IMR-90 (cell line): ENCODE measurements at regions not wholly inside any gene's neighbourhood (a gene's known extent, or its start where the extent isn't known, plus 50 kb on each side); places are given as distances from the start of the nearest gene placed in this dataset.

Experiments used
- ATAC-seq: fragments of 200-7000 bp; cut with Tn5 transposase; 2 replicates; pipeline ENCODE4 v1.9.1; 2020; ENCODE audit warnings: low read depth, mild to moderate bottlenecking, moderate library complexity
- BruUV-seq: library from RNA; stranded (reverse); fragments of 400-500 nt; replicated peaks from 2 replicates; lab custom pipeline; 2021; lab: Mats Ljungman, UMichigan
- CTCF ChIA-PET: fragments of 300-600 bp; formaldehyde crosslinking; extraction: SDS; loops from one replicate; lab custom pipeline; 2021; ENCODE audit warnings: antibody characterized with exemption; lab: Yijun Ruan, JAX
- POLR2A ChIA-PET: fragments of 300-600 bp; sonication (Branson Sonifier 250); formaldehyde crosslinking; loops from one replicate; lab custom pipeline; 2022; ENCODE audit warnings: antibody characterized with exemption; ENCODE audit not compliant: unreplicated experiment; lab: Charles Lee
- DNase-seq: peaks from one replicate; pipeline ENCODE4 v3.0.0; 2013
- H2AFZ ChIP-seq: replicated peaks from 2 replicates; pipeline ENCODE3; 2013; ENCODE audit warnings: low read length, mild to moderate bottlenecking; ENCODE audit not compliant: poor library complexity
- H2AK5ac ChIP-seq: 2 replicates; pipeline ENCODE4 v1.6.1; 2013; ENCODE audit warnings: low read depth, low read length, inconsistent platforms
- H2AK9ac ChIP-seq: replicated peaks from 2 replicates; pipeline ENCODE3; 2013; ENCODE audit warnings: mild to moderate bottlenecking, low read depth, low read length, moderate library complexity; ENCODE audit not compliant: poor library complexity
- H2BK120ac ChIP-seq: 2 replicates; pipeline ENCODE4 v1.6.1; 2013; ENCODE audit warnings: low read depth, low read length, inconsistent platforms
- H2BK15ac ChIP-seq: 3 replicates; pipeline ENCODE4 v1.6.1; 2013; ENCODE audit warnings: low read depth, low read length, inconsistent platforms
- H2BK20ac ChIP-seq: 2 replicates; pipeline ENCODE4 v1.6.1; 2013; ENCODE audit warnings: low read depth, mild to moderate bottlenecking, inconsistent platforms, low read length, moderate library complexity
- H2BK5ac ChIP-seq: 2 replicates; pipeline ENCODE4 v1.6.1; 2013; ENCODE audit warnings: mild to moderate bottlenecking, low read depth, low read length, inconsistent platforms; ENCODE audit not compliant: poor library complexity, severe bottlenecking
- H3K14ac ChIP-seq: replicated peaks from 2 replicates; pipeline ENCODE4 v1.6.1; 2013; ENCODE audit warnings: low read depth, low read length, inconsistent platforms
- H3K18ac ChIP-seq: 2 replicates; pipeline ENCODE4 v1.6.1; 2013; ENCODE audit warnings: low read depth, low read length, control low read depth
- H3K23ac ChIP-seq: 2 replicates; pipeline ENCODE4 v1.6.1; 2013; ENCODE audit warnings: low read depth, low read length, inconsistent platforms
- H3K27ac ChIP-seq: 2 replicates; pipeline ENCODE4 v1.5.1; 2013; ENCODE audit warnings: mild to moderate bottlenecking, control low read depth, low read length; ENCODE audit not compliant: insufficient read depth
- H3K27me3 ChIP-seq: 2 replicates; pipeline ENCODE4 v1.6.1; 2013; ENCODE audit warnings: low read length; ENCODE audit not compliant: control insufficient read depth, insufficient read depth
- H3K36me3 ChIP-seq: 2 replicates; pipeline ENCODE4 v1.6.1; 2013; ENCODE audit warnings: low read length, mixed read lengths; ENCODE audit not compliant: control insufficient read depth, insufficient read depth
- H3K4ac ChIP-seq: 2 replicates; pipeline ENCODE4 v1.6.1; 2013; ENCODE audit warnings: low read depth, low read length, inconsistent platforms
- H3K4me1 ChIP-seq: 2 replicates; pipeline ENCODE4 v1.6.1; 2013; ENCODE audit warnings: low read length, mixed read lengths; ENCODE audit not compliant: control insufficient read depth, insufficient read depth
- H3K4me2 ChIP-seq: 2 replicates; pipeline ENCODE4 v1.6.1; 2013; ENCODE audit warnings: low read depth, mild to moderate bottlenecking, control low read depth, low read length, moderate library complexity
- H3K4me3 ChIP-seq: 2 replicates; pipeline ENCODE4 v1.5.1; 2013; ENCODE audit warnings: low read depth, mild to moderate bottlenecking, control low read depth, low read length, moderate library complexity; ENCODE audit not compliant: insufficient read depth
- H3K56ac ChIP-seq: 2 replicates; pipeline ENCODE4 v1.6.1; 2013; ENCODE audit warnings: low read length, inconsistent platforms; ENCODE audit not compliant: insufficient read depth; ENCODE audit errors: extremely low read depth
- H3K79me1 ChIP-seq, 2 experiments: 2 replicates each; pipeline ENCODE4 v1.6.1; 2013; ENCODE audit warnings: low read length in 2 of 2, inconsistent platforms in 1 of 2, low read depth in 1 of 2
- H3K9ac ChIP-seq: 2 replicates; pipeline ENCODE4 v1.6.1; 2013; ENCODE audit warnings: low read depth, low read length, control low read depth
- H3K9me1 ChIP-seq: 2 replicates; pipeline ENCODE4 v1.6.1; 2013; ENCODE audit warnings: low read length, inconsistent platforms; ENCODE audit not compliant: insufficient read depth
- H3K9me3 ChIP-seq: 2 replicates; pipeline ENCODE4 v1.6.1; 2013; ENCODE audit warnings: low read length; ENCODE audit not compliant: control insufficient read depth, insufficient read depth
- H4K20me1 ChIP-seq: 2 replicates; pipeline ENCODE4 v1.6.1; 2013; ENCODE audit warnings: low read length, inconsistent platforms; ENCODE audit not compliant: insufficient read depth
- H4K5ac ChIP-seq: 2 replicates; pipeline ENCODE4 v1.6.1; 2013; ENCODE audit warnings: mild to moderate bottlenecking, low read depth, low read length, control low read depth
- H4K8ac ChIP-seq, 2 experiments: 2 replicates each; pipeline ENCODE4 v1.6.1; 2013; ENCODE audit warnings: low read depth in 2 of 2, low read length in 2 of 2, control low read depth in 1 of 2, inconsistent platforms in 1 of 2
- H4K91ac ChIP-seq: 2 replicates; pipeline ENCODE4 v1.6.1; 2013; ENCODE audit warnings: low read depth, low read length, inconsistent platforms; ENCODE audit not compliant: insufficient read depth
- BHLHE40 ChIP-seq: fragments of 150-350 bp; IDR thresholded peaks from 2 replicates; pipeline ENCODE4 v1.6.1; 2016; ENCODE audit warnings: mild to moderate bottlenecking, low read depth, low read length
- MAFK ChIP-seq: IDR thresholded peaks from 2 replicates; pipeline ENCODE4 v1.6.1; 2012; ENCODE audit warnings: low read depth, low read length, improper control_type of control experiment
- MAZ ChIP-seq: IDR thresholded peaks from 2 replicates; pipeline ENCODE4 v1.6.1; 2012; ENCODE audit warnings: low read depth, mild to moderate bottlenecking, low read length, improper control_type of control experiment, moderate library complexity, borderline replicate concordance
- MXI1 ChIP-seq: IDR thresholded peaks from 2 replicates; pipeline ENCODE4 v1.6.1; 2012; ENCODE audit warnings: low read depth, mild to moderate bottlenecking, low read length, moderate library complexity, borderline replicate concordance
- NFE2L2 ChIP-seq: fragments of 150-350 bp; IDR thresholded peaks from 2 replicates; pipeline ENCODE4 v1.6.1; 2016; ENCODE audit warnings: low read depth, mild to moderate bottlenecking, low read length
- RCOR1 ChIP-seq: IDR thresholded peaks from 2 replicates; pipeline ENCODE4 v1.6.1; 2012; ENCODE audit warnings: mild to moderate bottlenecking, low read length, improper control_type of control experiment; ENCODE audit not compliant: insufficient replicate concordance
- RFX5 ChIP-seq: IDR thresholded peaks from 2 replicates; pipeline ENCODE4 v1.8.0; 2012; ENCODE audit warnings: low read depth, mild to moderate bottlenecking, low read length, moderate library complexity
- SMC3 ChIP-seq: fragments of 150-350 bp; IDR thresholded peaks from 2 replicates; pipeline ENCODE4 v1.6.1; 2016; ENCODE audit warnings: low read depth, mild to moderate bottlenecking, antibody characterized with exemption, low read length, moderate library complexity
- WGBS, 2 experiments: methylation state at CpG; one replicate each; pipeline versions ENCODE4 v1.1.5 to v1.1.7; 2013; ENCODE audit warnings: missing lambda C conversion rate in 2 of 2; ENCODE audit not compliant: insufficient read length in 1 of 2; ENCODE audit errors: extremely low coverage in 2 of 2; 5-methylcytosine and 5-hydroxymethylcytosine counted together
- dilution Hi-C: fragments of 300-500 bp; cut with HindIII; formaldehyde crosslinking; loops from one replicate; pipeline ENCODE4 v1.14.3; 2018; ENCODE audit warnings: low sequenced_read_pairs; ENCODE audit not compliant: unreplicated experiment
- in situ Hi-C: fragments of 300-500 bp; cut with MboI; formaldehyde crosslinking; loops from 3 replicates; pipeline ENCODE4 v1.14.3; 2019; ENCODE audit warnings: low sequenced_read_pairs, inconsistent platforms, mixed read lengths
- intact Hi-C: fragments of 100-400 bp; cut with micrococcal nuclease; formaldehyde crosslinking; loops from 2 replicates; pipeline ENCODE4 v1.10.0; 2022
- TF ChIP-seq, protein P1 (sequence below): conservative IDR thresholded peaks from 2 replicates; pipeline ENCODE4 v1.5.1; 2012; ENCODE audit warnings: mild to moderate bottlenecking, low read depth, low read length, improper control_type of control experiment
- TF ChIP-seq, protein P2 (sequence below): fragments of 150-350 bp; IDR thresholded peaks from 2 replicates; pipeline ENCODE4 v1.6.1; 2016; ENCODE audit warnings: low read depth, mild to moderate bottlenecking, low read length, moderate library complexity, borderline replicate concordance
- TF ChIP-seq, protein P3 (sequence below): fragments of 150-350 bp; IDR thresholded peaks from 2 replicates; pipeline ENCODE4 v1.6.1; 2017; ENCODE audit warnings: mild to moderate bottlenecking, antibody characterized with exemption, low read length, low read depth

DNA sequence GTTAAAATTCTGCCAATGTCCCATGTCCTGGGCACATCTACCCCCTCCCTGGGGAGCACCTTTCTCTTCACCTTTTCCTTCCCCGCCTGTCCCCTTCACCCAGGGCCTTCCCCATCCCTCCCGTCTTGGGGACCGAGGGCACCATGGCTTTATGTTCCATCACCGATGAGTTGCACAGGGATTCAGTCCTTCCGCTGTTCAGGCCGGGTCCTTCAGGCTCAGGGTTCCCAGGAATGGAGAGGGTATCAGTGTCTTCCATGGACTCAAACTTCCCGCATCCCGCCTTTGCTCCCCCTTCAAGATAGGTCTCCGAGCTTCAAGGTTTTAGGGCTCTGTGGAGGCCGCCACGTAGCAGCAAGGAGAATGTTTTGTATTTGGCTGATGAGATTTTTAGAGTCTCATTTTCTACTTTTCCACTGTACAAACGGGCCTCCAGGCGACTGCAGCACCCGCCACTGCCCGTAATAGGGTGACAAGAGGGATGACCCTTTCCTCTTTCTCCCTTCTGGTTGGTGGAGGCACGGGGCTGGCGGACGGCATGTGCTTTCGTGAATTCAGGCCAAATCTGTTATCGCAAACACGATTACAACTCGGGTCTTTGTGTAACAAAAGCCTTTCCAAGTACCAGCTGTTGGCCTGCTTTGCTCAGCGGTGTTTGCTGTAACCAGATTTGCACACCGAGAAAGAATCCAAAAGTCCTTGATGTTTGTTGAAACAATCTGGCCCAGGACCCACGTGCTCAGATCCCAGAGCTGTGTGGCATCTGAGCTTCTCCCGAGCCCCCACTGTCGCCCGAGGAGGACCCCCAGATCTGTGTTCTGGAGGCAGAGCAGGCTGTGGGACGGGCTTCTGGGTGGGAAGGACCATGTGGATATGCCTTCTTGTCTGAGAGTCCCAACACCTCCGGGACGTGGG is 236.3 kb downstream of the SEC14L1 start:
- dilution Hi-C loops, result no loop called here
- peak overlapping the region; percentile 61 for H3K14ac ChIP-seq
- peak overlapping the region; percentile 64 to 72 for H4K8ac ChIP-seq
- DNase-seq (peak; percentile 92), ATAC-seq (peak; percentile 2; the same call in 1 of the 2 replicates)
- H3K23ac ChIP-seq, result peak overlapping the region; percentile 80
- H3K36me3 ChIP-seq, result peaks cover 3% of the 10 kb centered on the region; the same call in 1 of the 2 replicates
- H2AFZ ChIP-seq, result peak overlapping the region; percentile 3
- H3K4me3 ChIP-seq, result peak overlapping the region; percentile 11
- peaks cover 0 to 76% of the 10 kb centered on the region in 2 experiments; a peak in 2 of 4 replicates for H3K79me1 ChIP-seq
- H4K5ac ChIP-seq, result peak overlapping the region; percentile 12; the same call in 1 of the 2 replicates
- peak overlapping the region; percentile 99 for H2AK9ac ChIP-seq
- 0 out of 3 replicates have a peak overlapping the region, but pooled peaks have one; percentile 16 for H2BK15ac ChIP-seq
- CTCF ChIA-PET, result no interaction called here
- in situ Hi-C loops, result loop anchor here (5.0 kb wide), 1 partner anchor 45 kb away; no protein-coding TSS in a partner anchor
- H2BK20ac ChIP-seq, result 0 out of 2 replicates have a peak overlapping the region, but pooled peaks have one; percentile 12
- H2AK5ac ChIP-seq, result peak overlapping the region; percentile 96
- H3K4me1 ChIP-seq, result peaks cover 61% of the 10 kb centered on the region
- POLR2A ChIA-PET, result interaction anchor here (0.5 to 0.7 kb wide), 2 partner anchors 15 to 1380 kb away, joined by 3 to 10 read pairs; no protein-coding TSS in a partner anchor
- H4K91ac ChIP-seq, result peak overlapping the region; percentile 90
- no peaks in the 10 kb centered on the region for H3K9me3 ChIP-seq
- intact Hi-C loops, result loop anchor here (2.0 to 5.0 kb wide), 2 partner anchors 35 to 48 kb away; no protein-coding TSS in a partner anchor
- H3K9ac ChIP-seq, result peak overlapping the region; percentile 98
- no TSS peak for BruUV-seq
- no peaks in the 10 kb centered on the region for H3K27me3 ChIP-seq
- peak overlapping the region; percentile 94 for H3K27ac ChIP-seq
- peak overlapping the region; percentile 18; the same call in 1 of the 2 replicates for H3K56ac ChIP-seq
- peak overlapping the region; percentile 71 for H2BK120ac ChIP-seq
- H3K4me2 ChIP-seq, result peak overlapping the region; percentile 80
- peaks cover 36% of the 10 kb centered on the region for H3K9me1 ChIP-seq
- peaks cover 83% of the 10 kb centered on the region for H4K20me1 ChIP-seq
- peak overlapping the region; percentile 75 for H2BK5ac ChIP-seq
- WGBS, 2 experiments, result 15% methylated on average over 14 of the region's 31 CpGs; no CpG with 5 or more reads in 1 of the 2 experiments
- H3K18ac ChIP-seq, result peak overlapping the region; percentile 66
- peak overlapping the region; percentile 91 for H3K4ac ChIP-seq
- no peak for TF ChIP-seq RFX5
- no peak for TF ChIP-seq NFE2L2
- TF ChIP-seq, protein P1, sequence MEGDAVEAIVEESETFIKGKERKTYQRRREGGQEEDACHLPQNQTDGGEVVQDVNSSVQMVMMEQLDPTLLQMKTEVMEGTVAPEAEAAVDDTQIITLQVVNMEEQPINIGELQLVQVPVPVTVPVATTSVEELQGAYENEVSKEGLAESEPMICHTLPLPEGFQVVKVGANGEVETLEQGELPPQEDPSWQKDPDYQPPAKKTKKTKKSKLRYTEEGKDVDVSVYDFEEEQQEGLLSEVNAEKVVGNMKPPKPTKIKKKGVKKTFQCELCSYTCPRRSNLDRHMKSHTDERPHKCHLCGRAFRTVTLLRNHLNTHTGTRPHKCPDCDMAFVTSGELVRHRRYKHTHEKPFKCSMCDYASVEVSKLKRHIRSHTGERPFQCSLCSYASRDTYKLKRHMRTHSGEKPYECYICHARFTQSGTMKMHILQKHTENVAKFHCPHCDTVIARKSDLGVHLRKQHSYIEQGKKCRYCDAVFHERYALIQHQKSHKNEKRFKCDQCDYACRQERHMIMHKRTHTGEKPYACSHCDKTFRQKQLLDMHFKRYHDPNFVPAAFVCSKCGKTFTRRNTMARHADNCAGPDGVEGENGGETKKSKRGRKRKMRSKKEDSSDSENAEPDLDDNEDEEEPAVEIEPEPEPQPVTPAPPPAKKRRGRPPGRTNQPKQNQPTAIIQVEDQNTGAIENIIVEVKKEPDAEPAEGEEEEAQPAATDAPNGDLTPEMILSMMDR, result no peak
- TF ChIP-seq SMC3, result 0 out of 2 replicates have a peak, but pooled peaks have one; percentile 4
- no peak for TF ChIP-seq MAFK
- TF ChIP-seq, protein P2, sequence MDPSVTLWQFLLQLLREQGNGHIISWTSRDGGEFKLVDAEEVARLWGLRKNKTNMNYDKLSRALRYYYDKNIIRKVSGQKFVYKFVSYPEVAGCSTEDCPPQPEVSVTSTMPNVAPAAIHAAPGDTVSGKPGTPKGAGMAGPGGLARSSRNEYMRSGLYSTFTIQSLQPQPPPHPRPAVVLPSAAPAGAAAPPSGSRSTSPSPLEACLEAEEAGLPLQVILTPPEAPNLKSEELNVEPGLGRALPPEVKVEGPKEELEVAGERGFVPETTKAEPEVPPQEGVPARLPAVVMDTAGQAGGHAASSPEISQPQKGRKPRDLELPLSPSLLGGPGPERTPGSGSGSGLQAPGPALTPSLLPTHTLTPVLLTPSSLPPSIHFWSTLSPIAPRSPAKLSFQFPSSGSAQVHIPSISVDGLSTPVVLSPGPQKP, result no peak
- TF ChIP-seq BHLHE40, result peak; percentile 84
- peak; percentile 87; the same call in 1 of the 2 replicates for TF ChIP-seq MXI1
- TF ChIP-seq MAZ, result no peak
- TF ChIP-seq RCOR1, result no peak
- TF ChIP-seq, protein P3, sequence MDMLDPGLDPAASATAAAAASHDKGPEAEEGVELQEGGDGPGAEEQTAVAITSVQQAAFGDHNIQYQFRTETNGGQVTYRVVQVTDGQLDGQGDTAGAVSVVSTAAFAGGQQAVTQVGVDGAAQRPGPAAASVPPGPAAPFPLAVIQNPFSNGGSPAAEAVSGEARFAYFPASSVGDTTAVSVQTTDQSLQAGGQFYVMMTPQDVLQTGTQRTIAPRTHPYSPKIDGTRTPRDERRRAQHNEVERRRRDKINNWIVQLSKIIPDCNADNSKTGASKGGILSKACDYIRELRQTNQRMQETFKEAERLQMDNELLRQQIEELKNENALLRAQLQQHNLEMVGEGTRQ, result peak; percentile 43; the same call in 1 of the 2 replicates
